ENCODE measurements at regions not wholly inside any gene's neighbourhood (a gene's known extent, or its start where the extent isn't known, plus 50 kb on each side); places are given as distances from the start of the nearest gene placed in this dataset.

GRCh38 chr22:48736593-48737460, 1090.8 kb downstream of the BRD1 start:
- no peak overlapping the region for H3K27ac ChIP-seq
- TF ChIP-seq ZFX (IDR thresholded peaks at IDR 0.05; ENCODE audit: borderline replicate concordance) (no peak), CTCF (IDR thresholded peaks at IDR 0.05) (no peak)

GRCh38 chr22:48734961-48735360, 1092.7 kb downstream of the BRD1 start:
- TF ChIP-seq ZFX (IDR thresholded peaks at IDR 0.05; ENCODE audit: borderline replicate concordance) (no peak), CTCF (IDR thresholded peaks at IDR 0.05) (no peak)
- no peak overlapping the region for H3K27ac ChIP-seq

- no peak for TF ChIP-seq CTCF (IDR thresholded peaks at IDR 0.05)
- TF ChIP-seq ZFX (IDR thresholded peaks at IDR 0.05; ENCODE audit: borderline replicate concordance) = no peak
- H3K27ac ChIP-seq = no peak overlapping the region
Observed at GRCh38 chr22:48734359-48734758, 1093.3 kb downstream of the BRD1 start.

GRCh38 chr22:48729499-48730171, 1098.0 kb downstream of the BRD1 start:
- TF ChIP-seq ZFX (IDR thresholded peaks at IDR 0.05; ENCODE audit: borderline replicate concordance) (no peak), CTCF (IDR thresholded peaks at IDR 0.05) (no peak)

GRCh38 chr22:48727454-48728058, 1100.1 kb downstream of the BRD1 start:
- no peak overlapping the region for H3K27ac ChIP-seq
- TF ChIP-seq CTCF (IDR thresholded peaks at IDR 0.05) (no peak), ZFX (IDR thresholded peaks at IDR 0.05; ENCODE audit: borderline replicate concordance) (no peak)

More at GRCh38 chr22:48729499-48730171, 1098.0 kb downstream of the BRD1 start:
- H3K27ac ChIP-seq = no peak overlapping the region

- TF ChIP-seq ZFX (IDR thresholded peaks at IDR 0.05; ENCODE audit: borderline replicate concordance) (no peak), CTCF (IDR thresholded peaks at IDR 0.05) (no peak)
- no peak overlapping the region for H3K27ac ChIP-seq
Observed at GRCh38 chr22:48724899-48725298, 1102.8 kb downstream of the BRD1 start.
